Large intestine (tissue), 3 donors: ENCODE measurements at regions not wholly inside any gene's neighbourhood (a gene's known extent, or its start where the extent isn't known, plus 50 kb on each side); places are given as distances from the start of the nearest gene placed in this dataset.
A peak's percentile ranks its signal among the peaks of the same experiment; 100 is the strongest.

Source experiments
- DNase-seq, 2 donors: peaks; one replicate each; pipeline versions ENCODE4 v3.0.0 to v3.0.0-alpha.2; 2013
- H3K27ac ChIP-seq: one replicate; pipeline ENCODE4 v1.5.1; 2013; ENCODE audit warnings: low read length
- H3K27me3 ChIP-seq: 2 replicates; pipeline ENCODE4 v1.6.1; 2013; ENCODE audit warnings: low read length; ENCODE audit not compliant: control insufficient read depth, insufficient read depth
- H3K36me3 ChIP-seq: 2 replicates; pipeline ENCODE4 v1.6.1; 2013; ENCODE audit warnings: low read length; ENCODE audit not compliant: control insufficient read depth, insufficient read depth
- H3K4me1 ChIP-seq: one replicate; pipeline ENCODE4 v1.6.1; 2013; ENCODE audit warnings: low read length; ENCODE audit not compliant: control insufficient read depth, insufficient read depth
- H3K4me3 ChIP-seq: one replicate; pipeline ENCODE4 v1.5.1; 2013; ENCODE audit warnings: low read length
- H3K9me3 ChIP-seq: one replicate; pipeline ENCODE4 v1.6.1; 2013; ENCODE audit warnings: mild to moderate bottlenecking, low read depth, low read length, moderate library complexity; ENCODE audit not compliant: control insufficient read depth
- WGBS: methylation state at CpG from one replicate; pipeline ENCODE4 v1.1.5; 2013; ENCODE audit warnings: low lambda C conversion rate; ENCODE audit not compliant: insufficient coverage; 5-methylcytosine and 5-hydroxymethylcytosine counted together

GRCh38 chr18:34959211-34959829, 81.9 kb upstream of the MAPRE2 start:
- Histone ChIP-seq H3K36me3 (no peaks in the 10 kb centered on the region), H3K4me1 (peaks cover 12% of the 10 kb centered on the region), H3K9me3 (no peaks in the 10 kb centered on the region), H3K27ac (peak overlapping the region; percentile 52), H3K27me3 (no peaks in the 10 kb centered on the region), H3K4me3 (no peak overlapping the region)
- 40% methylated on average over 1 of the region's 1 CpG for WGBS
- peak; percentile 54 to 84 for DNase-seq

- DNase-seq = no peak
- no peaks in the 10 kb centered on the region for H3K9me3 ChIP-seq
- H3K36me3 ChIP-seq = no peaks in the 10 kb centered on the region
- H3K27me3 ChIP-seq = no peaks in the 10 kb centered on the region
- peaks cover 12% of the 10 kb centered on the region for H3K4me1 ChIP-seq
- peak overlapping the region; percentile 52 for H3K27ac ChIP-seq
- H3K4me3 ChIP-seq = no peak overlapping the region
- no CpG with 5 or more reads among the region's 4 CpGs for WGBS
These were observed 81.2 kb upstream of the MAPRE2 start for GRCh38 chr18:34959989-34960388.

- Histone ChIP-seq H3K4me3 (no peak overlapping the region), H3K4me1 (peaks cover 1% of the 10 kb centered on the region), H3K27me3 (no peaks in the 10 kb centered on the region), H3K36me3 (no peaks in the 10 kb centered on the region), H3K9me3 (no peaks in the 10 kb centered on the region), H3K27ac (no peak overlapping the region)
- DNase-seq = peak in 1 of 2 donors; percentile 63
- no CpG with 5 or more reads among the region's 1 CpG for WGBS
These were observed 76.1 kb upstream of the MAPRE2 start for GRCh38 chr18:34965108-34965507.

- WGBS = 100% methylated on average over 1 of the region's 1 CpG
- no peak for DNase-seq
- no peaks in the 10 kb centered on the region for H3K4me1 ChIP-seq
- no peak overlapping the region for H3K27ac ChIP-seq
- no peaks in the 10 kb centered on the region for H3K36me3 ChIP-seq
- no peaks in the 10 kb centered on the region for H3K27me3 ChIP-seq
- H3K9me3 ChIP-seq = no peaks in the 10 kb centered on the region
- no peak overlapping the region for H3K4me3 ChIP-seq
These were observed 75.6 kb upstream of the MAPRE2 start for GRCh38 chr18:34965566-34965965.

- no peak for DNase-seq
- WGBS = 100% methylated on average over 1 of the region's 3 CpGs
- H3K36me3 ChIP-seq = no peaks in the 10 kb centered on the region
- no peaks in the 10 kb centered on the region for H3K27me3 ChIP-seq
- H3K4me1 ChIP-seq = no peaks in the 10 kb centered on the region
- H3K27ac ChIP-seq = no peak overlapping the region
- no peaks in the 10 kb centered on the region for H3K9me3 ChIP-seq
- H3K4me3 ChIP-seq = no peak overlapping the region
These were observed 71.1 kb upstream of the MAPRE2 start for GRCh38 chr18:34970106-34970505.

GRCh38 chr18:34971313-34971712, 69.9 kb upstream of the MAPRE2 start:
- DNase-seq = no peak
- Histone ChIP-seq H3K4me3 (no peak overlapping the region), H3K36me3 (no peaks in the 10 kb centered on the region), H3K9me3 (no peaks in the 10 kb centered on the region), H3K4me1 (no peaks in the 10 kb centered on the region), H3K27ac (no peak overlapping the region), H3K27me3 (peaks cover 4% of the 10 kb centered on the region)
- no CpG with 5 or more reads among the region's 1 CpG for WGBS

- no peak for DNase-seq
- H3K4me3 ChIP-seq = no peak overlapping the region
- no peaks in the 10 kb centered on the region for H3K9me3 ChIP-seq
- no peaks in the 10 kb centered on the region for H3K36me3 ChIP-seq
- WGBS = 80% methylated on average over 1 of the region's 2 CpGs
- no peaks in the 10 kb centered on the region for H3K4me1 ChIP-seq
- H3K27ac ChIP-seq = no peak overlapping the region
- H3K27me3 ChIP-seq = peaks cover 14% of the 10 kb centered on the region
These were observed 68.3 kb upstream of the MAPRE2 start for GRCh38 chr18:34972765-34973414.

GRCh38 chr18:34976123-34976522, 65.1 kb upstream of the MAPRE2 start:
- H3K4me3 ChIP-seq = peak overlapping the region; percentile 76
- DNase-seq = peak in 1 of 2 donors; percentile 16
- no peaks in the 10 kb centered on the region for H3K36me3 ChIP-seq
- peaks cover 8% of the 10 kb centered on the region for H3K4me1 ChIP-seq
- H3K27me3 ChIP-seq = peaks cover 16% of the 10 kb centered on the region
- H3K9me3 ChIP-seq = no peaks in the 10 kb centered on the region
- no CpG with 5 or more reads among the region's 10 CpGs for WGBS
- H3K27ac ChIP-seq = no peak overlapping the region

- H3K27ac ChIP-seq = no peak overlapping the region
- no CpG with 5 or more reads among the region's 19 CpGs for WGBS
These were observed 64.7 kb upstream of the MAPRE2 start for GRCh38 chr18:34976534-34976898.

GRCh38 chr18:34976899-34977837, 64.0 kb upstream of the MAPRE2 start:
- Histone ChIP-seq H3K36me3 (no peaks in the 10 kb centered on the region), H3K4me1 (peaks cover 8% of the 10 kb centered on the region), H3K27ac (peak overlapping the region; percentile 87), H3K9me3 (no peaks in the 10 kb centered on the region), H3K27me3 (peaks cover 16% of the 10 kb centered on the region), H3K4me3 (peak overlapping the region; percentile 76)
- peak; percentile 80 to 91 for DNase-seq
- WGBS = no CpG with 5 or more reads among the region's 82 CpGs

More at GRCh38 chr18:34976534-34976898, 64.7 kb upstream of the MAPRE2 start:
- no peaks in the 10 kb centered on the region for H3K9me3 ChIP-seq
- peaks cover 8% of the 10 kb centered on the region for H3K4me1 ChIP-seq
- no peaks in the 10 kb centered on the region for H3K36me3 ChIP-seq
- peak overlapping the region; percentile 76 for H3K4me3 ChIP-seq
- DNase-seq = no peak
- peaks cover 16% of the 10 kb centered on the region for H3K27me3 ChIP-seq
